ENCODE measurements at regions not wholly inside any gene's neighbourhood (a gene's known extent, or its start where the extent isn't known, plus 50 kb on each side); places are given as distances from the start of the nearest gene placed in this dataset.
A peak's percentile ranks its signal among the peaks of the same experiment; 100 is the strongest.

DNA sequence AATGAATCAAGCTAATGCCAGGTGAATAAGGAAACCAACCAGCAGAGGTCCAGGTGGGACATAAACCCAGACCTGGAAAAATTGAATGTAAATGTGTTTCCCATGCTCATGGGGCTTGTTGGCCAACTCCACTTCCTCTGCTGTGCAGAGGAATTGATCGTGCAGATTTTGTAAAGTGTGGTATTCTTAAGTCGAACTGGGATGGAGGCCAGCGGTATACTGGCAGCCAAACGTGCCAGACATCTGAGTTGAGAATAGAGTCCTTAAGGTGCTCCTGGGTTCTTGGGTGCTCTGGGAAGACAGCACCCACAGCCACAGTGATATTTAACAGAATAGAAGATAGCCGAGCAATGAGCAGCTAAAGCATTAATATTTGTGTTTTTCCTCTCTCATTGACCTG lies 146.5 kb upstream of the LGALSL start:
- Histone ChIP-seq H4K8ac (ENCODE audit: extremely low read depth, insufficient read depth, low read length) (no peak overlapping the region), H2BK20ac (ENCODE audit: low read length) (no peak overlapping the region), H3K79me2 (ENCODE audit: control insufficient read depth in 1 of 2, insufficient read depth in 2 of 2, low read length in 2 of 2) (no peaks in the 10 kb centered on the region), H4K20me1 (replicated peaks in 1 of 2; ENCODE audit: control insufficient read depth in 1 of 2, insufficient read depth in 2 of 2, low read length in 2 of 2) (no peaks in the 10 kb centered on the region), H2BK15ac (ENCODE audit: low read length) (no peak overlapping the region), H2AK5ac (ENCODE audit: low read depth, low read length) (no peak overlapping the region), H2BK120ac (replicated peaks; ENCODE audit: low read depth, low read length) (no peak overlapping the region), H2BK12ac (ENCODE audit: low read depth, low read length) (no peak overlapping the region), H3K23ac (ENCODE audit: insufficient read length) (no peak overlapping the region), H3K4me3 (ENCODE audit: extremely low read depth in 1 of 4, insufficient read depth in 2 of 4, low read depth in 3 of 4, low read length in 4 of 4) (no peak overlapping the region), H3K79me1 (ENCODE audit: low read depth, low read length) (no peaks in the 10 kb centered on the region), H3K27ac (ENCODE audit: low read depth, low read length) (no peak overlapping the region), H3K56ac (replicated peaks; ENCODE audit: insufficient read length, low read depth, low read length) (no peak overlapping the region), H4K5ac (ENCODE audit: insufficient read length, low read depth, low read length) (no peak overlapping the region), H4K91ac (replicated peaks; ENCODE audit: insufficient read length, low read length) (no peak overlapping the region), H3K14ac (ENCODE audit: insufficient read length) (no peak overlapping the region), H3K4me2 (ENCODE audit: insufficient read depth in 1 of 2, low read depth in 2 of 2, low read length in 2 of 2) (no peak overlapping the region), H3K23me2 (ENCODE audit: low read depth, low read length) (no peaks in the 10 kb centered on the region), H3K9ac (replicated peaks in 1 of 4; ENCODE audit: extremely low read depth in 1 of 4, low read depth in 3 of 4, low read length in 3 of 4) (no peak overlapping the region), H3K4ac (replicated peaks; ENCODE audit: insufficient read length, low read depth, low read length) (no peak overlapping the region), H3K18ac (ENCODE audit: extremely low read depth, low read length) (no peak overlapping the region), H3K9me3 (ENCODE audit: insufficient read depth in 2 of 2, low read depth in 1 of 2, low read length in 1 of 2) (no peaks in the 10 kb centered on the region), H3K27me3 (replicated peaks in 1 of 4; ENCODE audit: control insufficient read depth in 3 of 4, extremely low read depth in 1 of 4, insufficient read depth in 3 of 4, low read length in 3 of 4) (no peaks in the 10 kb centered on the region; a peak in 1 of 7 replicates), H2AFZ (ENCODE audit: low read length) (no peak overlapping the region), H3K4me1 (replicated peaks in 1 of 4; ENCODE audit: control insufficient read depth in 3 of 4, insufficient read depth in 4 of 4, low read length in 3 of 4) (peaks cover 3 to 10% (median 6%) of the 10 kb centered on the region in 4 experiments; a peak in 5 of 7 replicates), H3K36me3 (ENCODE audit: control insufficient read depth in 2 of 4, insufficient read depth in 4 of 4, low read length in 3 of 4) (no peaks in the 10 kb centered on the region), H2BK5ac (ENCODE audit: low read depth, low read length) (no peak overlapping the region)
- WGBS, 2 experiments (ENCODE audit: extremely low coverage in 1 of 2, insufficient coverage in 1 of 2, insufficient read length in 1 of 2, insufficient replicate concordance in 2 of 2, low coverage in 1 of 2, low lambda C conversion rate in 2 of 2, missing lambda C conversion rate in 1 of 2): 90% methylated on average over 5 of the region's 5 CpGs; no CpG with 5 or more reads in 1 of the 2 experiments
- ChIA-PET CTCF (ENCODE audit: partially characterized antibody) (interaction anchor here (1.3 to 3.1 kb wide), 2 partner anchors 23 to 89 kb away, joined by 4 to 15 read pairs; no protein-coding TSS in a partner anchor), POLR2A (ENCODE audit: partially characterized antibody) (interaction anchor here (1.5 kb wide), 1 partner anchor 10 kb away, joined by 4 read pairs; no protein-coding TSS in a partner anchor)
- TF ChIP-seq ZNF274 (IDR thresholded peaks at IDR 0.05; ENCODE audit: borderline replicate concordance, extremely low read depth, low read length) (no peak), SP2 (IDR thresholded peaks at IDR 0.05; ENCODE audit: low read length) (no peak), POU5F1 (IDR thresholded peaks at IDR 0.05; ENCODE audit: low read depth, low read length) (no peak), KDM1A (IDR thresholded peaks at IDR 0.05; ENCODE audit: borderline replicate concordance, low read length) (no peak), CHD1 (IDR thresholded peaks at IDR 0.05; ENCODE audit: low read depth, low read length) (no peak), RAD21 (IDR thresholded peaks at IDR 0.05 in 1 of 2, conservative IDR thresholded peaks at IDR 0.05 in 1 of 2; ENCODE audit: low read depth in 2 of 2, low read length in 2 of 2) (no peak), CTBP2 (IDR thresholded peaks at IDR 0.05; ENCODE audit: borderline replicate concordance, insufficient read depth, insufficient read length, low read length) (no peak)
- TF ChIP-seq, protein P1, sequence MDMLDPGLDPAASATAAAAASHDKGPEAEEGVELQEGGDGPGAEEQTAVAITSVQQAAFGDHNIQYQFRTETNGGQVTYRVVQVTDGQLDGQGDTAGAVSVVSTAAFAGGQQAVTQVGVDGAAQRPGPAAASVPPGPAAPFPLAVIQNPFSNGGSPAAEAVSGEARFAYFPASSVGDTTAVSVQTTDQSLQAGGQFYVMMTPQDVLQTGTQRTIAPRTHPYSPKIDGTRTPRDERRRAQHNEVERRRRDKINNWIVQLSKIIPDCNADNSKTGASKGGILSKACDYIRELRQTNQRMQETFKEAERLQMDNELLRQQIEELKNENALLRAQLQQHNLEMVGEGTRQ (IDR thresholded peaks at IDR 0.05; ENCODE audit: low read length): no peak
- DNase-seq (ENCODE audit: low read depth in 1 of 2, low spot score in 2 of 2) (peak in 1 of 2 experiments; percentile 27), FAIRE-seq (no peak)

Measured in H1 (cell line).